ENCODE measurements at regions not wholly inside any gene's neighbourhood (a gene's known extent, or its start where the extent isn't known, plus 50 kb on each side); places are given as distances from the start of the nearest gene placed in this dataset.

GRCh38 chr11:90525962-90526361 is 303.1 kb upstream of the CHORDC1 start:
- no peak overlapping the region for H3K9ac ChIP-seq (ENCODE audit: low read depth, low read length)
- CTCF ChIA-PET = no interaction called here
- TF ChIP-seq RCOR1 (IDR thresholded peaks at IDR 0.05; ENCODE audit: insufficient replicate concordance, low read length) (no peak), BHLHE40 (IDR thresholded peaks at IDR 0.05; ENCODE audit: low read depth, low read length) (no peak), CEBPB (IDR thresholded peaks at IDR 0.05; ENCODE audit: low read depth, low read length) (no peak), POLR2A (IDR thresholded peaks at IDR 0.05; ENCODE audit: low read depth, low read length) (no peak), MXI1 (IDR thresholded peaks at IDR 0.05; ENCODE audit: borderline replicate concordance, low read depth, low read length) (no peak), CHD1 (IDR thresholded peaks at IDR 0.05; ENCODE audit: low read depth, low read length) (no peak), RAD21 (IDR thresholded peaks at IDR 0.05; ENCODE audit: low read length) (no peak), NFE2L2 (IDR thresholded peaks at IDR 0.05; ENCODE audit: low read depth, low read length) (no peak), FOS (IDR thresholded peaks at IDR 0.05; ENCODE audit: low read depth, low read length) (no peak), CTCF (conservative IDR thresholded peaks at IDR 0.05; ENCODE audit: low read depth, low read length) (no peak), RFX5 (IDR thresholded peaks at IDR 0.05; ENCODE audit: low read depth, low read length) (no peak), MAZ (IDR thresholded peaks at IDR 0.05; ENCODE audit: borderline replicate concordance, low read depth, low read length) (no peak), SMC3 (IDR thresholded peaks at IDR 0.05; ENCODE audit: low read depth, low read length) (no peak), ELK1 (IDR thresholded peaks at IDR 0.05; ENCODE audit: borderline replicate concordance, low read depth, low read length) (no peak), MAFK (IDR thresholded peaks at IDR 0.05; ENCODE audit: low read depth, low read length) (no peak), USF2 (IDR thresholded peaks at IDR 0.05; ENCODE audit: low read depth, low read length) (no peak)
- no peak overlapping the region for H3K23ac ChIP-seq (ENCODE audit: low read depth, low read length)
- no peaks in the 10 kb centered on the region for H3K4me1 ChIP-seq (ENCODE audit: control insufficient read depth, insufficient read depth, low read length)
- H3K27me3 ChIP-seq (ENCODE audit: control insufficient read depth, insufficient read depth, low read length) = no peaks in the 10 kb centered on the region
- no peak overlapping the region for H3K56ac ChIP-seq (ENCODE audit: extremely low read depth, insufficient read depth, low read length)
- no peak overlapping the region for H2AK9ac ChIP-seq (replicated peaks; ENCODE audit: low read depth, low read length, poor library complexity)
- H3K27ac ChIP-seq (ENCODE audit: insufficient read depth, low read length) = no peak overlapping the region
- H3K79me1 ChIP-seq (ENCODE audit: low read depth in 1 of 2, low read length in 2 of 2) = no peaks in the 10 kb centered on the region
- no peaks in the 10 kb centered on the region for H3K9me1 ChIP-seq (ENCODE audit: insufficient read depth, low read length)
- H2AK5ac ChIP-seq (ENCODE audit: low read depth, low read length) = no peak overlapping the region
- ATAC-seq (ENCODE audit: low read depth) (no peak), DNase-seq (no peak)
- no TSS peak for BruUV-seq (replicated peaks)
- in situ Hi-C loops (cut with MboI; ENCODE audit: low sequenced_read_pairs) = no loop called here
- H2BK15ac ChIP-seq (ENCODE audit: low read depth, low read length) = no peak overlapping the region
- H4K5ac ChIP-seq (ENCODE audit: low read depth, low read length) = no peak overlapping the region
- H3K9me3 ChIP-seq (ENCODE audit: control insufficient read depth, insufficient read depth, low read length) = no peaks in the 10 kb centered on the region
- H3K4ac ChIP-seq (ENCODE audit: low read depth, low read length) = no peak overlapping the region
- H2BK5ac ChIP-seq (ENCODE audit: low read depth, low read length, poor library complexity, severe bottlenecking) = no peak overlapping the region
- H3K14ac ChIP-seq (replicated peaks; ENCODE audit: low read depth, low read length) = no peak overlapping the region
- dilution Hi-C loops (cut with HindIII; ENCODE audit: low sequenced_read_pairs, unreplicated experiment) = no loop called here
- H4K20me1 ChIP-seq (ENCODE audit: insufficient read depth, low read length) = no peaks in the 10 kb centered on the region
- POLR2A ChIA-PET (ENCODE audit: unreplicated experiment) = no interaction called here
- no peak overlapping the region for H3K18ac ChIP-seq (ENCODE audit: low read depth, low read length)
- intact Hi-C loops (cut with micrococcal nuclease) = no loop called here
- no peak overlapping the region for H4K8ac ChIP-seq (ENCODE audit: low read depth in 2 of 2, low read length in 2 of 2)
- no peak overlapping the region for H2BK20ac ChIP-seq (ENCODE audit: low read depth, low read length)
- no peak overlapping the region for H2BK120ac ChIP-seq (ENCODE audit: low read depth, low read length)
- no peak overlapping the region for H4K91ac ChIP-seq (ENCODE audit: insufficient read depth, low read depth, low read length)
- WGBS, 2 experiments (ENCODE audit: extremely low coverage in 2 of 2, insufficient read length in 1 of 2) = no CpG with 5 or more reads among the region's 1 CpG
- H3K4me3 ChIP-seq (ENCODE audit: insufficient read depth, low read depth, low read length) = no peak overlapping the region
- no peaks in the 10 kb centered on the region for H3K36me3 ChIP-seq (ENCODE audit: control insufficient read depth, insufficient read depth, low read length)
- H3K4me2 ChIP-seq (ENCODE audit: low read depth, low read length) = no peak overlapping the region
- H2AFZ ChIP-seq (replicated peaks; ENCODE audit: low read length, poor library complexity) = no peak overlapping the region

All from IMR-90 (cell line).